LNCaP clone FGC (cell line): ENCODE measurements at regions not wholly inside any gene's neighbourhood (a gene's known extent, or its start where the extent isn't known, plus 50 kb on each side); places are given as distances from the start of the nearest gene placed in this dataset.
"Not testable (repeated sequence)": the region's sequence is repeated elsewhere in the genome, so short reads cannot be mapped to it uniquely, and the experiment has no call there.

Source experiments
- DNase-seq: peaks from one replicate; pipeline ENCODE4 v3.0.0-alpha.2; 2011; ENCODE audit warnings: low read depth
- H3K4me3 ChIP-seq: 2 replicates; pipeline ENCODE4 v1.5.1; 2011; ENCODE audit warnings: mild to moderate bottlenecking, low read depth, low read length, control low read depth
- TF ChIP-seq, protein P1 (sequence below): IDR thresholded peaks from 2 replicates; pipeline ENCODE4 v1.5.1; 2012; ENCODE audit warnings: mild to moderate bottlenecking; ENCODE audit not compliant: control insufficient read depth, insufficient read depth; ENCODE audit errors: extremely low read depth

DNA sequence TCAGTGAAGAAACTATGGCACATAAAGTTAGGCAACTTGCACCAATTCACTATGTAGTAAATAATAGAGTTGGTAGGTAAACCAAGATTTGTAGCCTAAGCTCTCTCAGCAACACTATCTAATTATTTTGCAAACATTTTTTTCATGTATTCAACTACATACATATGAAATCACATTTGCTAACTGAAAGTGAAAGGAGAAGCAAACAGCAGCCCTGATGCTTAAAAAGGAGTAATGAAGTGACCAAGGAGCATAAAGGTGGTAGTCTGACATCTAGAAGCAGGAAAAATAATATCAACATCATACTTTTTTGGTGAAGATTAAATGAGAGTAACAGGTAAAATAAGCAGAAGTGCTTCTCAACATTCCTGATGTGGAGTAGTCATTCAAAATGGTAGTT is 603.7 kb downstream of the GRXCR1 start:
- no peak overlapping the region for H3K4me3 ChIP-seq
- TF ChIP-seq, protein P1, sequence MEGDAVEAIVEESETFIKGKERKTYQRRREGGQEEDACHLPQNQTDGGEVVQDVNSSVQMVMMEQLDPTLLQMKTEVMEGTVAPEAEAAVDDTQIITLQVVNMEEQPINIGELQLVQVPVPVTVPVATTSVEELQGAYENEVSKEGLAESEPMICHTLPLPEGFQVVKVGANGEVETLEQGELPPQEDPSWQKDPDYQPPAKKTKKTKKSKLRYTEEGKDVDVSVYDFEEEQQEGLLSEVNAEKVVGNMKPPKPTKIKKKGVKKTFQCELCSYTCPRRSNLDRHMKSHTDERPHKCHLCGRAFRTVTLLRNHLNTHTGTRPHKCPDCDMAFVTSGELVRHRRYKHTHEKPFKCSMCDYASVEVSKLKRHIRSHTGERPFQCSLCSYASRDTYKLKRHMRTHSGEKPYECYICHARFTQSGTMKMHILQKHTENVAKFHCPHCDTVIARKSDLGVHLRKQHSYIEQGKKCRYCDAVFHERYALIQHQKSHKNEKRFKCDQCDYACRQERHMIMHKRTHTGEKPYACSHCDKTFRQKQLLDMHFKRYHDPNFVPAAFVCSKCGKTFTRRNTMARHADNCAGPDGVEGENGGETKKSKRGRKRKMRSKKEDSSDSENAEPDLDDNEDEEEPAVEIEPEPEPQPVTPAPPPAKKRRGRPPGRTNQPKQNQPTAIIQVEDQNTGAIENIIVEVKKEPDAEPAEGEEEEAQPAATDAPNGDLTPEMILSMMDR: no peak
- DNase-seq: no peak

DNA sequence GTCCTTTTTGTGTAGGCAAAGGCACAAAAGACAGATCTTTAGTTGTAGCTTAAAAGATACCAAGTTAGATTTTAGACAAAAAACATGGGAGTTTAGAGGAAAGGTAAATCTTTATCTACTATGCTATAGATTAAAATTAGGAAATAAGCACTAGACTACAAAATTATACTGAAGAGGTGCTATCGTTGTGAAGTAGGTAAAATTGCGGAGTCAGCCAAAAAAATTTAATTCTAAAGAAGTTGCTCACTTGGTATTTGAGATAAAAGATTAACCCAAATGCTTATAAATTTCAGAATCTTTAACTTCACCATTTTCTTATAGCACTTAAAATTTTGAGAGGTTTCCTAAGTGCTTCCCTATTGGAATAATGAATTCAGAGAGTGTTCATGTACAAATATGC is 604.1 kb downstream of the GRXCR1 start:
- no peak overlapping the region for H3K4me3 ChIP-seq
- TF ChIP-seq, protein P1: no peak
- DNase-seq: no peak

DNA sequence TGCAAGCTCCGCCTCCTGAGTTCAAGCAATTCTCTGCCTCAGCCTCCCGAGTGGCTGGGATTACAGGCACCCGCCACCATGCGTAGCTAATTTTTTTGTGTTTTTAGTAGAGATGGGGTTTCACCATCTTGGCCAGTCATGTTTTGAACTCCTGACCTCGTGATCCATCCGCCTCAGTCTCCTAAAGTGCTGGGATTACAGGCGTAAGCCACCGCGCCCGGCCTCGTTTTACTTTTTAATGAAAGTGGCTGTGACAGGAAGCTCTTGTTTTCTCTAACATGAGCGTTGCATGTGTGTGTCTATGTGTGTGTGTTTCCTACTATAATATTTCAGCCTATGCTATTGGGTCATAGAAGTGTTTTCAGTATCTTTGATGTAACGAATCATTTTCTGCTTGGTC is 613.3 kb downstream of the GRXCR1 start:
- DNase-seq, H3K4me3 ChIP-seq: not testable (repeated sequence)

DNA sequence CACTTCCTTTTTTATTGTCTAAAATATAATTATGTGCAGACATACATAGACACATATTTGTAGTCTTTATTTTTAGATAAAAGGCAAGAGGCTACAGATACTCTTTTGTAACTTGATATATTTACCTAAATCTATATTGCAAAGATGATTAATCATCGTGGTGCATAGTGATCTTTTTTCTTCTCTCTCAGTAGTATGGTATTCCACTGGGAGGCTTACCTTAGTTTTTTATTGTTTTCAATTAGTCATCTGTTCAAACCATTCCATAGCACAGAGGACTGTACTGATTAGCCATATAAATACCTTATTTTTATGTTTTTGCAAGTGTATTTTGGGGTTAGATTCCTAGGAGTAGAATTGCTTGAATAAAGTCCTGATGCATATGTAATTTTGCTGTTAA is 619.7 kb downstream of the GRXCR1 start:
- TF ChIP-seq, protein P1: no peak
- no peak overlapping the region for H3K4me3 ChIP-seq
- no peak for DNase-seq

DNA sequence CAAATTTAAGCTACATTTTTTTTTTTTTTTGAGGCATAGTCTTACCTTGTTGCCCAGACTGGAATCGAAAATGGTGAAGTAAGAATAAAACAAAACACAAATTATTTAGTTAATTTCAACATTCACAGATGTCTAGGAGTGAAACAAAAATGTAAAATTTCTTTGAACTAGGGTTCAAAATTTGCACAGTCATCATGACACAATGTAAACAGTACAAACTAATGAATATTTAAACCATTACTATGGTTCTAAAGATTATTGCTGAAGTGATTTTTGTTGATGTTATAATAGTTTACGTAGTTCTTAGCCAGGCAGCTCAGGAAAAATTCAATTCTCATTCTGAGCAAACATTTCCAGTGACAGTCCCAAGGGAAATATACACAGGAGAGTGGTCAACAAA is 633.1 kb downstream of the GRXCR1 start:
- TF ChIP-seq, protein P1: no peak
- no peak overlapping the region for H3K4me3 ChIP-seq
- DNase-seq: no peak

DNA sequence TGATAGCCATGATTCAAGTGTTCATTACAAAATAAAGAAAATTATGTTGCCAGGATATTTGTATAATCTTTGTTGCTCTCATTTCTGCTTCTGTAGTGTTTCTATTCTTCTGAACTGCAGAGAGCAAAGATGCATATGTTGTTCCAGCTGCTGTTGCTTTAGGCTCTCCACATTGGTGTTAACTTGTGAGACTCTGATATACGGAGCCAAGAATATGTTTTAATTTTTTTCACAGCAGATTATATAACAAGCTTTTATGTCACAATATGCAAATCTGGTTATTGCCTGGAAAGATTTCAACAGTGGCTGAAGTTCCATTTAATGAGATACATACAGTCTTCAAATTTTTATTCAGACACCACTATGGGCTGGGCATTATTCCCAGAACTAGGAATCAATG is 655.0 kb downstream of the GRXCR1 start:
- TF ChIP-seq, protein P1: no peak
- no peak for DNase-seq
- no peak overlapping the region for H3K4me3 ChIP-seq

DNA sequence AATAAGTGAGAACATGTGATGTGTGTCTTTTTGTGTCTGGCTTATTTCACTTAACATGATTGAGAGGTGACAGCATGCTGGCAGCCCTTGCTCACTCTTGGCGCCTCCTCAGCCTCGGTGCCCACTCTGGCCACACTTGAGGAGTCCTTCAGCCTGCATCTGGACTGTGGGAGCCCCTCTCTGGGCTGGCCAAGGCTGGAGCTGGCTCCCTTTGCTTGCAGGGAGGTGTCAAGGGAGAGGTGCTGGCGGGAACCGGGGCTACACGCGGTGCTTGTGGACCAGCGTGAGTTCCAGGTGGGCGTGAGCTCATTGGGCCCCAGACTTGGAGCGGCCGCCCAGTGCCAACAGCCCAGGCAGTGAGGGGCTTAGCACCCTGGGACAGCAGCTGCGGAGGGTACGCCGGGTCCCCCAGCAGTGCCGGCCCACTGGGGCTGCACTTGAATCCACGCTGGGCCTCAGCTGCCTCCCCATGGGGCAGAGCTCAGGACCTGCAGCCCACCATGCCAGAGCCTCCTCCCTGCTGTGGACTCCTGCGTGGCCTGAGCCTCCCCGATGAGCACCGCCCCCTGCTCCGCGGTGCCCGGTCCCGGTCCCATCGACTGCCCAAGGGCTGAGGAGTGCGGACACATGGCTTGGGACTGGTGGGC is 658.6 kb downstream of the GRXCR1 start:
- no peak overlapping the region for H3K4me3 ChIP-seq
- no peak for DNase-seq
- TF ChIP-seq, protein P1: no peak
